Inferior parietal cortex (tissue), 1 donor: ENCODE measurements at regions not wholly inside any gene's neighbourhood (a gene's known extent, or its start where the extent isn't known, plus 50 kb on each side); places are given as distances from the start of the nearest gene placed in this dataset.
A peak's percentile ranks its signal among the peaks of the same experiment; 100 is the strongest.

Experiments
- DNase-seq: peaks from one replicate; pipeline ENCODE4 v3.0.0-alpha.2; 2016; ENCODE audit errors: extremely low spot score

DNA sequence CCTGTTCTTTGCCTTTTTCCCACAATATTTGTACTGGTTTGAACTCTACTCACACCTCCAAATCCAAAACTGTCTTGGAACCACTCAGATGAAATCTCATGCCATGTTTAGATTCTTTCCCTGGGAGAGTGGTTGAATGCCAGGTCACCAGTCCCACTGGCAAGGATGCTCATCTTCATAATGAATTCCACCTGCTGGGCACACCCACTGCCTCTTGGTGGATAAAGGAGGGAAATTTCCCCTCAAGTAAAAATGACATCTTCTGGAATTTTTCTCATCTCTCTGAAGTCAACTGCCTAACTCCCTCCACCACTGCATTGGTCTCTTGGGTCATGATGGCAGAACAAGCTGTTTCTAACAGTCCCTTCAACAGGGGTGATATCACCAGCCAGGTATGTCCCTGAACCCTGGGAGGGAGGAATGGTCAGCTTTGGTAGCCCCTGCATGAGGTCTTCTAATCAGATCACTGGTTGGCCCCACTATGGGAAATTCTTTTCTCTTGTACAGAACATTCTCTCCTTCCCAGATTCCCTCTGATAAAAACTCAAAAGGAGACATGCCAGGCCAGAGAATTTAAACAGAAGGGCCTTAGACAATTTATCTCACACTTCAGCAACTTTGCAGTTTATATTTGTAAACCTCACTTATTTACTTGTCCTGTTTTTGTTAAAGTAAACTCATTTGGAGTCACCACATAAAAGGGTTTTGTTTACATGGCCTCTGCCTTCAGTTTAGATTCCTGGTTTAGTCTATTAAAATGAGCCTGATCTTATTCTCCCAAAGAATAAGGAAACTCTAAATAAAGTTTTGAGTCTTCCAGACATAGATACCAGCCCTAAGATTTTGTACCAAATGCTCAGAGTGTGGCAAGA lies 143.4 kb downstream of the WNT5A start:
- DNase-seq, result no peak

DNA sequence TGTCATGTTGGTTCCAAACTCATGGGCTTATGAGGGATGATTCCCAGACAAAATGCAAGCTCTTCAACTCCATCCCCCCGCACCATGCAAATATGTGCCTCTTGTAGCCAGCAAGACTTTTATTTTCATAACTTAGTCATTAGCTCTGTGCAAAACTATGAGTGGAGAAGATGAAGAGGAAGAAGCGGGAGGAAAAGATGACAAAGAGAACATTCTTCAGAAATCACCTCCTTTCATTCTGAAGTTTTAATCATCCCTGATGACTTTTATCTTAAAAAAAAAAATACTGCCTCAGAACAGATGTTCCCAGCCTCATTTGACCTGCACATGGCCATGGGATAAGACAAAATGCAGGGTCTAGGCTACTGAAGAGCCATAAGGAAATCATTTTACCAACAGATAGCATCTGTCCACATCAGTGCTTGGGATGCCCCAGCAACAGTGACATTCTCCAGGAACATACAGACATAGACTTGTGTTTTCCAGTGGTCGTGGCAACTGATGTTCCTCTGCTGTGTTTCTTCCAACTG lies 145.5 kb downstream of the WNT5A start:
- no peak for DNase-seq

DNA sequence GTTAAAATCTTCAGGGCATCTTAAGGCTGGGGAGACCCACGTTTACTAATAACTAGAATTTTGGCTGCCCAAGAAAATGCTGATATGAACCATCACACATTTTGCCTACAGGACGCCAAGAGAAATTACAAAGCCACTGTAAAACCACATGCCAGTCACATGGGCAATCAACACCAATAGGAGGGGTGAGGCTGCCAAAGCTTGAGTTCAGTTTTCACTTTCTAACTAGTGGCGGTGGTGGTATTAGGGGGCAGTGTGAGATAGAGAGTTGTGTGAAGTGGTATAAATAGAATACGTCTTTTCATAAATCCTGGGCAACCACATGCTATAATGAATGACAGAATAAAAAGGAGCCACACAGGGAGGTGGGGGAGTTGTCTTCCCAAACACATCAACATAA lies 147.3 kb downstream of the WNT5A start:
- no peak for DNase-seq

DNA sequence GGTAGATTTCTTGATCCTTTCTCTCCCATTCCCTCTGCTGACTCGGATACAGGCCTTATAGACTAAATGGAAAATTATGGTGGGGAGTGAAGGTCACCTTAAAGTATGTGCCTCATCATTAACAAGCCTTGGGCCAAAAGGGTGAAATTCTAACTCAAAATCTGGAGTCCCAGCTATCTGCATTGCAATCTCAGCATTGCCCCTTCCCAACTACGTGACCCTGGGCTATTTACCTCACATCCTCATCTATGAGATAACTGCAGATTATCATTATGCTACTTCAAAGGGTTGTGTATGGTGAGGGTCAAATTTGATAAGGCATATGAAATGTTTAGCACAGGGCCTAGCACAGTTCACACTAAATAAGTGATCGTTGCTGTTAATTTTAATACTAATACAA lies 147.7 kb downstream of the WNT5A start:
- no peak for DNase-seq

DNA sequence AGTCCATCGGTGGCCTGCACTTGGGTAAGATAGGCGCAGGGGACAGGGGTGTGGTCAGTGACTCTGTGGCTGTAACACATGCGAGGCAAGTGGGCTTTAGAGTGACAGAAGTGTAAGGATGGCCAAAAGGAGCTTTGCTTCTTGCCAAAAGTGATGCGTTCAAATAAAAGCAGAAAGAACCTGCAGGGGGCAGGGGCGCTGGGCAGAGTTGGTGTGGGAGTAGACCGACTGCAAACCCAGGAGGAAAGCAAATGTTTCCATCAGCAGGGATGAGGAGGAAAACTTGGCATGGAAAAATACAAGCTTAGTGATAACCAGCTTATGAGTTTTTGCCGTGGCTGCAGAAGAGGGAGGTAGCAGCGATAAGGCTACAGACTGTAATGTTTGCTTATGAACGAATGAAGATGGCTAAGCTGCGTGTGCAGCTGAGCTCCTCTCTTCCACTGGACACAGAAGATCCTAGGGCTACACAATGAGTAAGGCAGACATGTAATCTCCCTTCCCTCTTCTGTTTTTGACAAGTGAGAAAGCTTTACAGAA lies 149.4 kb downstream of the WNT5A start:
- peak; percentile 9 for DNase-seq

DNA sequence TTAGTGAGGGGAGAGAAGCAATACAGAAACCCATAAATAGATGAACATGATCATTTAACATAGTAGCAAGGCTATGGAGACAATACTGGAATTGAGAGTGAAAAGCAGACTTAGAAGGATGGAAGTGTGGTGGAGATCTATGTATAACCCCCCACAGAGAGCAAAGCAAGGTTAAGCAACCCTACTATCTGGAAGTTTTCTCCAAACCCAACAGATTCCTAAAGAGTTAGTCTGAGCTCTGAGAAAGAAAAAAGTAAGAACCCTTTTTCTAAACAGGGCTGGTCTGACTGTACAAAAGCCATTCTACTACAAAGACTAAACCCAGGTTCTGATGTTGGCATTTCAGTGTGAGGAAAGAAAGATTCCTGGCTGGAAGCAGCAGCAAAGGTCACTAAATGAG lies 153.2 kb downstream of the WNT5A start:
- DNase-seq, result no peak

DNA sequence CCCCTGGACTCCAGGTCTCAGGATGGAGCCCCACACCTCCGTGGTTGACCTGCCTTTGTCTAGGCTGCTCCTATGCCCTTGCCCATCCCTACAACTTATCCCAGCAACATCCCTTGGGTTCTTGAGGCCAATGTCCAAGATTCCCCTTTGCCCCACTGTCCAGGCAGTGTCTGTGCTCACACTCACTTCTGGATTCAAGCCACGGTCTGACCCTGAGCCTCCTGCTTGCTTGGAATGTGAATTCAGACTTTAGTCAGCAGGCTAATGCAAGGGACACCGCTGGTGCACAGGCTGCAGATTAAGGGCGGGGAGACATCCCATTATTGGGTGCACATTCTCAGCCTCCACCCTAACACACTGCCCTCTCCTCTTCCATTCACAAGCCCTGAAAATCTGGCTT lies 154.1 kb downstream of the WNT5A start:
- DNase-seq, result no peak

DNA sequence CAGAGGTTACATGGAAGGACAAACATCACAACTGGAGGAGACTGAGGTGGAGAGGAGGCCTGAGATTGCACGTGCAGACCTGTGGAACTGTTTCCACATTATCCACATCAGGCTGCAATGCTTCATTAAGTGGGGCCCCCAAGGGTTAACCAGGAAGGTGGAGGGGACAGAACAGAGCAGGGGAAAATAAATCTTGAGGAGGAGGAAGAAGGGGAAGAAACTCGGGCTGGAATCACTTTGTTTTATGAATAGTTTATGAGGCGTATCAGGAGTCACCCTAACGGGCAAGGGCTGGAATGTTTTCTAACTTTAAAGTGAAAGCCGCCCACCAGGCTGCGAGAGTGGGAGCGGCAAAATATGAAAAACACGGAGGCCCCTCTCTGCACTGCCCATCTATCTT lies 154.9 kb downstream of the WNT5A start:
- no peak for DNase-seq

DNA sequence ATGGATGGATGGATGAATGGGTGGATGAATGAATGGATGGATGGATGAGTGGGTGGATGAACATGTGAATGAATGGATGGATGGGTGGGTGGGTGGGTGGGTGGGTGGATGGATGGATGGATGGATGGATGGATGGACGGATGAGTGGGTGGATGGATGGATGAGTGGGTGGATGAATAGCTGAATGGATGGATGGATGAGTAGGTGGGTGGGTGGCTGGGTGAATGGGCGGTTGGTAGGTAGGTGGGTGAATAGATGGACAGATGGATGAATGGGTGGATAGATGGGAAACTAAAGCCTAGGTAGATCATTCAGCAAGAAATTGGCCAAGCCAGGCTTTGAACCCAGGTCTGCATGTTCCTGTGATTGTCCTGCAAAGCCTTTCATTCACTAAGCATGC lies 155.6 kb downstream of the WNT5A start:
- DNase-seq, result no peak

DNA sequence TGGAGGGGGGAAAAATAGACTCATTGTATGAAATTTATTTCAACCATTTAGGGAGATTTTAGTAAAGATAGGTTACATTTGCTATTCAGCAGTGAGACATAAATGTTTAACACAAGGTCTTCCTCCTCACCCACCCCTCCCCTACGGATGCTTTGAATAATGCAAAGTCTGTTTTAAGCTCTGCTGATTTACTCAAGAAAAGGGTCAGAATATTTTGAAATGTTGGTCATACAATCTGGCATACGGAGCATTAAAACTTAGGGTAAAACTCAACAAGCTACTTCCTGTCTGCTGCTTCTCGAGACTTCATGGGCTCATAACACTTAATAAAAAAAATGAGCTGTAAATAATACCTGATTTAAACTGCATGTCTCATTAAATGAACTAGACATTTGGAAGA lies 156.3 kb downstream of the WNT5A start:
- DNase-seq, result no peak

DNA sequence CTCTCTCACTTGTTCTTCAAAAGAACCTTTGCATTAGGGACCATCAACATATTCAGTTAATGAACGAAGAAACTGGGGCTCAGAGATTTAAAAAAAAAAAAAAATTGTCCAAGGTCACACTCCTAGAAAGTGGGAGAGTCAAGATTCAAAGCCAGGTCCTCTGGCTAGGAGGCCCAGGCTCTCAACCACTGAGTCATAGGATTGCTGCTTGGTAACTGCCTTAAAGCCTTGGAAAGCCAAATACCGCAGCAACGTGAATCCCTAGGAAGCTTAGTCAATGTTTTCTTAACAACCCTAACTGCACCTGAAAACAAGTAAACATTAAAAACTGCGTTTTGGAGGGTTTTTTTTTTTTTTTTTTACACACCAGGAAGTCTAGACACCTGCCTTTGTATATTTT lies 156.8 kb downstream of the WNT5A start:
- no peak for DNase-seq

DNA sequence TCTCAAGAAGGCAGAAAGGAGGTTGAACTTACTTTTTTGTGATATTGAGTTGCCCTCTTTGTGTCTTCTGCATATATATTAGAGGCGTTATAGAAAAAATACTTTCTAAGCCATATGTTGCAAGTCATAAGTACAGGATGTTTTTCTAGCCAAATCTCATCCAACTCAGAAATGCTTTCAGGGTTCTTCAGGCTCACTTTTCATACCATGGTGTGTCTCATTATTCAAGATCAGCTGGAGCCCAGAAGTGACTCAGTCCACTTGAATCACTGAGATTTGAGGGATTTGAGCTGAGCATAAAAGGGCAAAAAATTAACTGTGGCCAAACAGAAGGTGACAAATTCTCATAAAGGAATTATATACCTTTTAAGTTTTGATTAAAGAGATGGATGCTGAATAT lies 157.3 kb downstream of the WNT5A start:
- peak; percentile 7 for DNase-seq

DNA sequence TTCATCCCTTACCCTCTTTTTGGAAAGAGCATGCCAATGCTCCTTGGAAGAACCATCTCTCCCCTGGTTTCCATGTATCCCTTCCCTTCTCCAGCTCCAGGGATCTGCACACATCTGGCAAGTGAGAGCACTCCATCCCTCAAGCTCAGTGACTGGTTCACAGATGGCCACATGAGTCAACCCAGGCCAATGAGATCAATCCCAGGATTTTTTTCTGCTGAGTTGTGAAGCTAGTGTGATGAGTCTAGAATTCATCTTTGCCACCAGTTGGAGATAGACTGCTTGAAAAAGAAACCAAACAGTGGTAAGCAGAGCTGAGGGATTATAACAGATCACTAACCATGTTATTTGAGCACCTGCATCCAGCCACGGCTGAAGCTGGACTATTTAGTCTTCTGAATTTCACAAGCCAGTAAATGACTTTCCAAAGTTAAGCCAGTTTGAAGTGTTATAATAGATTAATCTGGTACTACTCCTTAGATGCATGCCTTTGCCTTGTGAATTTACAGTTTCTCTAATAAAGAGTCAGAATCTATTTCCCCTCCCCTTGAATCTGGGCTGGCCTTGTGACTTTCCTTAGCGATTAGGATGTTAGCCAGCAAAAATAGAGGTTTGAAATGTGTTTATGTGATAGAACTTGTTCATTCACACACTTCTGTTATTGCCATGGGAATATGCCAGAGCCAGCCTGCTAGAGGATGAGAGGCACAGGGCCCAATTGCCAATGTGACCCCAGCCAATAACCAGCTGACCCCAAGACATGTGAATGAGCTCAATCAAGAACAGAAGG lies 159.8 kb downstream of the WNT5A start:
- no peak for DNase-seq

DNA sequence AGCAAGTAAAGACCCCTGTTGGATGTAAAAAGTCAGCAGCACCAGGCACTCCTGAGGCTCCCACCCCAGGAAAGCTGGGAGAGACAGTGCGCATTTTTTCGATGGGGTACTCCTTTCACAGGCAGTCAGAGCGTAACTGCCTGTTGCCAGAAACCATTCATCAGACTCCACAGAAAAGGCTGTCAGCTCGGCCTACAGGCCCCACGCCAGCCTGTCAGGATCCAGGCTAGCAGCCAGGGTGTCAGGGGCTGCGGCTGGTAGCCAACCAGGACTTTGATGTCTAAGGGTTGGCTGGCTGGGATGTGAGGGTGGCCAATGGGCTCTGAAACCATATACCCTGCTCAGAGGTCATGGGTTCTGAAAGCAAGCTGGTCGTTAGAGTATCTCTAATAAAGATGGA lies 164.5 kb downstream of the WNT5A start:
- DNase-seq, result peak; percentile 11

DNA sequence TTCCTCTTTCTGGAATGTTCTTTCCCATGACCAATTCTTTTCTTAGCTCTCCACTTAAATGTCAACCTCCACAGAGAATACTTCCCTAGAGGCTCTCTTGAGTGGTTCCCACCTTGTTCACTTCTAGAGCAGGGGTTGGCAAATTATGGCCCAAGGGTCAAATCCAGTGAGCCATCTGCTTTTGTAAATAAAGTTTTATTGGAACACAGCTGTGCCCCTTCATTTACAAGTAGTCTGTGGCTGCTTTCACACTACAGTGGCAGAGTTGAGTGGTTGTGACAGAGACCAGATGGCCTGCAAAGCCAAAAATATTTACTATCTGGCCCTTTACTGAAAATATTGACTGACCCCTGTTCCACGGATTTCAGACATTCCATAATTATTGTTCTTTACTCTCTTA lies 166.2 kb downstream of the WNT5A start:
- DNase-seq, result no peak

DNA sequence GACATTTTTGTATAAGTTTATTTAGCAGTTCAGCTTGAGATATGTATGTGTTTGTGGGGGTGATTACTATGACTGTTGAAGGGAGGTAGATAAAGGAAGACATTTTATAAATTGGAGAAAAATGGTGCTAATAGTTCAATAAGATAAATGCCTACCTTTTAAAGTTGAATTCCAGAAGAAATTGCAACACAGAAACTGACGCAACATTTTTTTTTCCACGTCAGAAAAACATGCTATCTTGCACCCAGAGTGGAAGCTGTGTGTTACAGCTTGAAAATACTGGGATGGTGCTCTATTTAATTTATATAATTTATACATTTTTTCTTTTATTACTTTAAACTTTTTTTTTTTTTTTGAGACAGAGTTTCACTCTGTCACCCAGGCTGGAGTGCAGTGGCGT lies 171.7 kb downstream of the WNT5A start:
- DNase-seq, result no peak

DNA sequence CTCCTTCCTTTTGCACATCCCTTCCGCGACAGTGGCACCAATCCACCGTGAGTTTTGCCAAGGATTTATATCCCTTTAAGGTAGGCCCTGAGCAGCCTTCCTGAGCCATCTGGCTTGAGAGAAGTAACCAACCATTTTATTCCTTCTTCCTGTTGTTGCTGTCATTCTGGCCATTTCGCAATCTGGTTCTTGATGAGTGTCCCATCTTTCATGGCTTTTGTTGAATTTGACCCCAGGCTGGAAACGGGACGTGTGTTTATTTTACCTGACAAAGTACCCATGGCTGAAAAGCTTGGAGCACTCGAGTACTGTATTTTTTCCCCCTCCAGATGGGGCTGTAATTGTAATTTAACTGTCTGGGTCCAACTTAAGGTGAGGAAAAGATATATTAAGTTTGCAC lies 173.4 kb downstream of the WNT5A start:
- no peak for DNase-seq

DNA sequence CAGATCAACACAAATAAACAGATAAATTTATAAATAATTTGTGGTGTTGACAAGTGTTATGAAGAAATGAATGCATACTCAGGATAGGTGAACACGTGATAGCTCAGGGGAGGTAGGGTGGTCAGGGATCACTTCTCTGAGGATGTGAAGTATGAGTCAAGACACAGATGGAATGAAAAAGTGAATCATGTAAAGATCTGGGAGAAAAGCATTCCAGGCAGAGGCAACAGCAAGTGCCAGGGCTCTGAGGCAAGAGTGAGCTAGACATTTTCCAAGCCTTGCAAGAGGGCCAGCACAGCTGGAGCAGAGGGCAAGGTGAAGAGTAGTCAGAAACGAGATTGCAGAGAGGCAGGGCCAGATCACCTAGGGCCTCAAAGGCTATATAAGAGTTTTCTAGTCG lies 177.8 kb downstream of the WNT5A start:
- DNase-seq, result no peak

DNA sequence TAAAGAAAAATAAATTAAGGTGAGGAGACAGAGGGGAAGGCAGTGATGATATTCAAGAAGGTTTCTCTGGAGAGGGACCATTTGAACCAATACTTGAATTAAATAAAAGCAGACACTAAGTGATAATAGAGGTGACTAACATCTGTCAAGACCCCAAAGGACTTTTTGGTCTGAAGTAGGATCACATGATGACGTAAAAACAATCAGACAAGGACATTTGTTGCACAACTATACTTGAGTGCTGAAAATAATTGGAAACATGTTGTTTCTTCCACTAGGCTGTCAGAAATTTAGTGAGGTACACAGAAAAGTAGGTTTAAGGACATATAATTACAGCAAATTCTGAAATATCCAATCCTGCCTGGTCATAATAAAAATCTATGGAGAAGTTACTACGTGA lies 179.5 kb downstream of the WNT5A start:
- DNase-seq, result no peak

DNA sequence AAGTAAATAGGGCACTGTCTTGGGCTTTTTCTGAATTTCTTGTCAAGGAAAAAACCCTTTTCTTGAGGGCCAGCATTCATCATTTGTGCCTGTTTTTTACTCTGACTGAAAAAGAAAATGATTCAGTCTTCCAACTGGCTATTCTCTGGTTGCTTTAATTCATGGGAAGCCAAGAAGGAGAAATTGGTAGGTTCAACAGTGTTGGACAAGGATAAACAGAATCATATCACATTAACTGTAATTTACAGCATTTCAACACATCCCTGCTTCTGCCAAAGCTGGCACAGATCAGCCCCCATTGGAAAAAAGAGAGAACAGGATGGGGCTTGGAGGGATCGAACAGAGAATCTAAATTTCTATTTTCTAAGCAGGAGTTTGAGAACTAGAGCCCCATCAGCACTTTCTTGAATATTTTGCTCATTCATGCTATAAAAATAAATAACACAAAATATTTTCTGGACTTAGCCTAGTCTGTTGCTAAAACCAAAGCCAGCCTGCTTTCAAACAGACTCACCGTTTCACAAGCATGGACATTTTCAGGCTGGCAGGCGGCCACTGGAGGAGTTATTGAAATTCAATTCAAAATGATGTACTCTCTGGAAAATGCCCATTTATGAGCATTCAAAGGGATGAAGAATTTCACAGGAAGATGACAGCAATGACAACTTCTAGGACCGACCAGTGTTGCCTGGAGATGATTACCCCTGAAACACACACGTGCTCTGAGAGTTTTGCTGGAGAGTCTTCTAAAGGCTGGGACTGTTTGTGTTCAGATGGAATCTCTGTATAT lies 181.2 kb downstream of the WNT5A start:
- peak; percentile 19 for DNase-seq

DNA sequence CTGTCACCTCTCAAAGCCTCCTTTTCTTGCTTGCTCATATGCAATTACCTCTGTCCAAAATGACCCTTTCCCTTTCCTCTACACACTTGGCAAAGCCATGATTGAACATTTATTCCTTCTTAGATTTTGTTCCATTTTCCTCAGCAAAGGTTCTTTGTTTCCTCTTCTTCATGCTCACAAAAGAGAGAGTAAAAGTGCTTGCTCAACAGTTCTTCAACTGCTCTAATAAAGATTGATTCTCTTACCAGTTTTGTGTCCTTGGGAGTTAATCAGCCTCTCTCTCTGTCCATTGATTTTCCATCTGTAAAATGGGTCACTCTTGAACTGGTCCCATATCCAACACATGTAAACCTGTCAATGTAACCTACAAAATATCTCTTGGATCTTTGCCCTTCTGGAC lies 186.4 kb downstream of the WNT5A start:
- DNase-seq, result no peak

DNA sequence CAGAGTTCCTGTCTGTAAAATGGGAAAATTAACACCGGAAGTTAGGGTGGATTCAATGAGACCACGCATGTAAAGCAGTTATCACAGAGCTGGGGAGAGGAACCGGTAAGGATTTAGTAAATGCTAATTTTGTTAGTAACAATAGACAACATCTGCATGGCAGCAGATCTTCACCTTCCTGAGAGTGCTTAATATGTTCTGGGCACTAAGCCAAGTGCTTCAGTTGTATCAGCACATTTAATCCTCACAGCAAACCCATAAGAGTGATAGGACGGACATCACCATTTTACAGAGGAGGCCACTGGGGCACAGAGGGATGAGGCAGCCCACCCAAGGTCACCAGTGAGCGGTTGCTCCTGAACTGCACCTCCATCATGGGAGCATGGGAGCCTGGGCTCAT lies 189.4 kb downstream of the WNT5A start:
- no peak for DNase-seq
